ENCODE measurements at regions not wholly inside any gene's neighbourhood (a gene's known extent, or its start where the extent isn't known, plus 50 kb on each side); places are given as distances from the start of the nearest gene placed in this dataset.

DNA sequence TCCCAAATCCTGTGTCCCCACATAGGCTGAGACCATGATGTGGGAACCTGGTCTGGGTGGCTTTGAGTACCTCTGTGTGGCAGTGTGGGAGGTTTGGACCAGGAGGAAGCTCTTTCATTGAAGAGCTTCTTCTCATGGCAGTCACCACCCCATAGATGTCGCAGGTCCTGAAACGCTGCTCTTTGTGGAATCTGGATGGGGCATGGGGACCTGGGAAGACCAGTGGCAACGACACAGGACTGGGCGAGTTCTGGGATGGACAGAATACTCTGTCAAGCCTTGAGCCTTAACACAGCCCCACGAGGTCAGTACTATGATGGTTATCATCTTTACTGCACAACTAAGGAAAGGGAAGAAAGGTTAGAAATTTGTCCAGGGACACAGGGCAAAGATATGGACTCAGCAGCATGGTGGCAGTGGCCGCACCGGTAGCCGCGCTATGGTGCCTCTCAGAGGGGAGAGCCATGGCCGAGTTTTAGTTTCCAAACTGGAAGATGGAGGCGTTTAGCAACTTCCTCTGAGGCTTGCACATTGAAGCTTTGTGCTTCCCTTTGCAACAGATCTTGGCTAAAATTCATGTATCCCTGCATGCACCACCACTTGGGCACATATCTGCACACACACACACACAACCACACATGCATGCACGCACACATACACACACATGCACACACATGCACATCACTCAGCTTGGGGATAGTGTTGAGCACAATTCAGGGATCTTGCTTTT lies 117.7 kb upstream of the C1orf174 start:
- Histone ChIP-seq H3K9me1 (ENCODE audit: insufficient read depth, low read length) (no peaks in the 10 kb centered on the region), H3K4ac (ENCODE audit: low read depth, low read length) (no peak overlapping the region), H4K91ac (ENCODE audit: insufficient read depth, low read depth, low read length) (no peak overlapping the region), H2BK120ac (ENCODE audit: low read depth, low read length) (no peak overlapping the region), H2BK15ac (ENCODE audit: low read depth, low read length) (no peak overlapping the region), H3K9ac (ENCODE audit: low read depth, low read length) (no peak overlapping the region), H3K27ac (ENCODE audit: insufficient read depth, low read length) (no peak overlapping the region), H3K4me3 (ENCODE audit: insufficient read depth, low read depth, low read length) (no peak overlapping the region), H3K79me1 (ENCODE audit: low read depth in 1 of 2, low read length in 2 of 2) (no peaks in the 10 kb centered on the region), H3K23ac (ENCODE audit: low read depth, low read length) (no peak overlapping the region), H2BK5ac (ENCODE audit: low read depth, low read length, poor library complexity, severe bottlenecking) (no peak overlapping the region), H4K5ac (ENCODE audit: low read depth, low read length) (no peak overlapping the region), H2AK9ac (replicated peaks; ENCODE audit: low read depth, low read length, poor library complexity) (no peak overlapping the region), H3K56ac (ENCODE audit: extremely low read depth, insufficient read depth, low read length) (no peak overlapping the region), H3K14ac (replicated peaks; ENCODE audit: low read depth, low read length) (no peak overlapping the region), H2AFZ (replicated peaks; ENCODE audit: low read length, poor library complexity) (no peak overlapping the region), H3K9me3 (ENCODE audit: control insufficient read depth, insufficient read depth, low read length) (peaks cover 44% of the 10 kb centered on the region), H2BK20ac (ENCODE audit: low read depth, low read length) (no peak overlapping the region), H2AK5ac (ENCODE audit: low read depth, low read length) (no peak overlapping the region), H3K18ac (ENCODE audit: low read depth, low read length) (no peak overlapping the region), H3K4me2 (ENCODE audit: low read depth, low read length) (no peak overlapping the region), H4K8ac (ENCODE audit: low read depth in 2 of 2, low read length in 2 of 2) (no peak overlapping the region), H3K36me3 (ENCODE audit: control insufficient read depth, insufficient read depth, low read length) (no peaks in the 10 kb centered on the region), H3K27me3 (ENCODE audit: control insufficient read depth, insufficient read depth, low read length) (no peaks in the 10 kb centered on the region), H3K4me1 (ENCODE audit: control insufficient read depth, insufficient read depth, low read length) (no peaks in the 10 kb centered on the region), H4K20me1 (ENCODE audit: insufficient read depth, low read length) (no peaks in the 10 kb centered on the region)
- in situ Hi-C loops (cut with MboI; ENCODE audit: low sequenced_read_pairs) = no loop called here
- ATAC-seq (ENCODE audit: low read depth) (no peak), DNase-seq (no peak)
- ChIA-PET POLR2A (ENCODE audit: unreplicated experiment) (no interaction called here), CTCF (no interaction called here)
- BruUV-seq (replicated peaks) = no TSS peak
- WGBS, 2 experiments (ENCODE audit: extremely low coverage in 2 of 2, insufficient read length in 1 of 2) = 60% methylated on average over 1 of the region's 12 CpGs; no CpG with 5 or more reads in 1 of the 2 experiments
- dilution Hi-C loops (cut with HindIII; ENCODE audit: low sequenced_read_pairs, unreplicated experiment) = no loop called here
- TF ChIP-seq, protein P1, sequence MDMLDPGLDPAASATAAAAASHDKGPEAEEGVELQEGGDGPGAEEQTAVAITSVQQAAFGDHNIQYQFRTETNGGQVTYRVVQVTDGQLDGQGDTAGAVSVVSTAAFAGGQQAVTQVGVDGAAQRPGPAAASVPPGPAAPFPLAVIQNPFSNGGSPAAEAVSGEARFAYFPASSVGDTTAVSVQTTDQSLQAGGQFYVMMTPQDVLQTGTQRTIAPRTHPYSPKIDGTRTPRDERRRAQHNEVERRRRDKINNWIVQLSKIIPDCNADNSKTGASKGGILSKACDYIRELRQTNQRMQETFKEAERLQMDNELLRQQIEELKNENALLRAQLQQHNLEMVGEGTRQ (IDR thresholded peaks at IDR 0.05; ENCODE audit: low read depth, low read length) = no peak
- TF ChIP-seq MXI1 (IDR thresholded peaks at IDR 0.05; ENCODE audit: borderline replicate concordance, low read depth, low read length) (no peak), MAZ (IDR thresholded peaks at IDR 0.05; ENCODE audit: borderline replicate concordance, low read depth, low read length) (no peak), RCOR1 (IDR thresholded peaks at IDR 0.05; ENCODE audit: insufficient replicate concordance, low read length) (no peak), RFX5 (IDR thresholded peaks at IDR 0.05; ENCODE audit: low read depth, low read length) (no peak), CEBPB (IDR thresholded peaks at IDR 0.05; ENCODE audit: low read depth, low read length) (no peak), MAFK (IDR thresholded peaks at IDR 0.05; ENCODE audit: low read depth, low read length) (no peak), CHD1 (IDR thresholded peaks at IDR 0.05; ENCODE audit: low read depth, low read length) (no peak), POLR2A (IDR thresholded peaks at IDR 0.05; ENCODE audit: low read depth, low read length) (no peak), SMC3 (IDR thresholded peaks at IDR 0.05; ENCODE audit: low read depth, low read length) (no peak)
- TF ChIP-seq, protein P2, sequence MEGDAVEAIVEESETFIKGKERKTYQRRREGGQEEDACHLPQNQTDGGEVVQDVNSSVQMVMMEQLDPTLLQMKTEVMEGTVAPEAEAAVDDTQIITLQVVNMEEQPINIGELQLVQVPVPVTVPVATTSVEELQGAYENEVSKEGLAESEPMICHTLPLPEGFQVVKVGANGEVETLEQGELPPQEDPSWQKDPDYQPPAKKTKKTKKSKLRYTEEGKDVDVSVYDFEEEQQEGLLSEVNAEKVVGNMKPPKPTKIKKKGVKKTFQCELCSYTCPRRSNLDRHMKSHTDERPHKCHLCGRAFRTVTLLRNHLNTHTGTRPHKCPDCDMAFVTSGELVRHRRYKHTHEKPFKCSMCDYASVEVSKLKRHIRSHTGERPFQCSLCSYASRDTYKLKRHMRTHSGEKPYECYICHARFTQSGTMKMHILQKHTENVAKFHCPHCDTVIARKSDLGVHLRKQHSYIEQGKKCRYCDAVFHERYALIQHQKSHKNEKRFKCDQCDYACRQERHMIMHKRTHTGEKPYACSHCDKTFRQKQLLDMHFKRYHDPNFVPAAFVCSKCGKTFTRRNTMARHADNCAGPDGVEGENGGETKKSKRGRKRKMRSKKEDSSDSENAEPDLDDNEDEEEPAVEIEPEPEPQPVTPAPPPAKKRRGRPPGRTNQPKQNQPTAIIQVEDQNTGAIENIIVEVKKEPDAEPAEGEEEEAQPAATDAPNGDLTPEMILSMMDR (conservative IDR thresholded peaks at IDR 0.05; ENCODE audit: low read depth, low read length) = no peak
- intact Hi-C loops (cut with micrococcal nuclease) = no loop called here
